SU-DHL-6 (cell line): ENCODE measurements at regions not wholly inside any gene's neighbourhood (a gene's known extent, or its start where the extent isn't known, plus 50 kb on each side); places are given as distances from the start of the nearest gene placed in this dataset.
A peak's percentile ranks its signal among the peaks of the same experiment; 100 is the strongest.

ENCODE experiments used
- H2AFZ ChIP-seq: fragments of 200-600 bp; sonication (generic); 2 replicates; pipeline ENCODE4 v1.6.1; 2014; ENCODE audit warnings: low read depth, mild to moderate bottlenecking, moderate library complexity, mixed read lengths, antibody characterized with exemption, low read length; ENCODE audit not compliant: severe bottlenecking
- H3F3A ChIP-seq: fragments of 200-600 bp; shearing (Covaris generic); 2 replicates; pipeline ENCODE4 v1.6.0; 2016; ENCODE audit warnings: antibody characterized with exemption, mild to moderate bottlenecking; ENCODE audit not compliant: insufficient read depth
- H3K27ac ChIP-seq: fragments of 200-600 bp; sonication (generic); 2 replicates; pipeline ENCODE4 v1.5.1; 2016; ENCODE audit warnings: low read depth, mild to moderate bottlenecking, low read length, moderate library complexity, mixed read lengths
- H3K27me3 ChIP-seq: fragments of 200-600 bp; sonication (generic), shearing (Covaris generic); 2 replicates; pipeline ENCODE4 v1.6.0; 2014; ENCODE audit warnings: mild to moderate bottlenecking, low read length
- H3K36me3 ChIP-seq: fragments of 200-600 bp; sonication (generic); 2 replicates; pipeline ENCODE4 v1.6.1; 2014; ENCODE audit warnings: mild to moderate bottlenecking, low read length, mixed read lengths
- H3K4me2 ChIP-seq: fragments of 300-600, 200-600 bp; shearing (Covaris generic), sonication (generic); 2 replicates; pipeline ENCODE4 v1.6.0; 2014; ENCODE audit warnings: low read length, low read depth, mild to moderate bottlenecking; ENCODE audit not compliant: poor library complexity, severe bottlenecking
- H3K4me3 ChIP-seq: fragments of 200-600 bp; sonication (generic); 2 replicates; pipeline ENCODE4 v1.5.1; 2014; ENCODE audit warnings: antibody characterized with exemption, low read length, mild to moderate bottlenecking, mixed read lengths; ENCODE audit not compliant: insufficient read depth, poor library complexity, severe bottlenecking
- H3K79me2 ChIP-seq: fragments of 200-600 bp; sonication (generic); 2 replicates; pipeline ENCODE4 v1.6.1; 2014; ENCODE audit warnings: mild to moderate bottlenecking, low read length, moderate library complexity; ENCODE audit not compliant: insufficient read depth
- H3K9ac ChIP-seq: fragments of 200-600 bp; sonication (generic); 2 replicates; pipeline ENCODE4 v1.7.0; 2014; ENCODE audit warnings: mild to moderate bottlenecking, low read length
- H3K9me2 ChIP-seq: fragments of 200-600 bp; sonication (generic); replicated peaks from 2 replicates; pipeline ENCODE4 v1.6.1; 2014; ENCODE audit warnings: low read length; ENCODE audit not compliant: insufficient read depth
- H3K9me3 ChIP-seq: fragments of 200-600 bp; sonication (generic); 2 replicates; pipeline ENCODE4 v1.6.1; 2014; ENCODE audit warnings: low read length, mixed read lengths; ENCODE audit not compliant: insufficient read depth
- H4K20me1 ChIP-seq: fragments of 200-600 bp; sonication (generic); 2 replicates; pipeline ENCODE4 v1.6.1; 2014; ENCODE audit warnings: low read depth, mild to moderate bottlenecking, antibody characterized with exemption, low read length, moderate library complexity, mixed read lengths
- CTCF ChIP-seq: fragments of 200-600 bp; sonication (generic); IDR thresholded peaks from one replicate; pipeline ENCODE4 v1.5.1; 2017; ENCODE audit warnings: antibody characterized with exemption, mild to moderate bottlenecking, low read length, moderate library complexity; ENCODE audit not compliant: insufficient read depth, poor library complexity, severe bottlenecking
- EZH2phosphoT487 ChIP-seq: fragments of 200-600 bp; sonication (generic), shearing (Covaris generic); conservative IDR thresholded peaks from 2 replicates; pipeline ENCODE4 v1.6.1; 2018; ENCODE audit warnings: mild to moderate bottlenecking, antibody characterized with exemption, low read length, moderate library complexity, mixed read lengths

GRCh38 chr4:175559526-175559925, 252.5 kb downstream of the GPM6A start:
- H3F3A ChIP-seq = no peaks in the 10 kb centered on the region
- no peaks in the 10 kb centered on the region for H3K9me3 ChIP-seq
- H3K4me3 ChIP-seq = no peak overlapping the region
- no peaks in the 10 kb centered on the region for H4K20me1 ChIP-seq
- TF ChIP-seq EZH2phosphoT487 (no peak), CTCF (no peak)
- H3K27me3 ChIP-seq = no peaks in the 10 kb centered on the region
- no peak overlapping the region for H3K9ac ChIP-seq
- H3K79me2 ChIP-seq = no peaks in the 10 kb centered on the region
- no peak overlapping the region for H3K27ac ChIP-seq
- H3K9me2 ChIP-seq = no peaks in the 10 kb centered on the region
- H3K4me2 ChIP-seq = no peak overlapping the region
- no peaks in the 10 kb centered on the region for H3K36me3 ChIP-seq
- H2AFZ ChIP-seq = no peak overlapping the region

- no peak overlapping the region for H3K9ac ChIP-seq
- no peak overlapping the region for H2AFZ ChIP-seq
- H3K4me2 ChIP-seq = no peak overlapping the region
- H3K9me2 ChIP-seq = no peaks in the 10 kb centered on the region
- no peaks in the 10 kb centered on the region for H3F3A ChIP-seq
- no peaks in the 10 kb centered on the region for H3K27me3 ChIP-seq
- no peaks in the 10 kb centered on the region for H3K36me3 ChIP-seq
- no peaks in the 10 kb centered on the region for H4K20me1 ChIP-seq
- no peak overlapping the region for H3K27ac ChIP-seq
- H3K9me3 ChIP-seq = no peaks in the 10 kb centered on the region
- H3K79me2 ChIP-seq = no peaks in the 10 kb centered on the region
- TF ChIP-seq CTCF (peak; percentile 33), EZH2phosphoT487 (no peak)
- H3K4me3 ChIP-seq = no peak overlapping the region
Observed at GRCh38 chr4:175560604-175561003, 251.5 kb downstream of the GPM6A start.

GRCh38 chr4:175561696-175562095, 250.4 kb downstream of the GPM6A start:
- TF ChIP-seq CTCF (no peak), EZH2phosphoT487 (no peak)

More at GRCh38 chr4:175561696-175562095, 250.4 kb downstream of the GPM6A start:
- Histone ChIP-seq H3K27ac (no peak overlapping the region), H3K4me2 (no peak overlapping the region), H3K9me3 (no peaks in the 10 kb centered on the region), H3K79me2 (no peaks in the 10 kb centered on the region), H3F3A (no peaks in the 10 kb centered on the region), H3K4me3 (no peak overlapping the region), H4K20me1 (no peaks in the 10 kb centered on the region), H2AFZ (no peak overlapping the region), H3K36me3 (no peaks in the 10 kb centered on the region), H3K9ac (no peak overlapping the region), H3K9me2 (no peaks in the 10 kb centered on the region), H3K27me3 (no peaks in the 10 kb centered on the region)
